PFSK-1 (cell line): ENCODE measurements at regions not wholly inside any gene's neighbourhood (a gene's known extent, or its start where the extent isn't known, plus 50 kb on each side); places are given as distances from the start of the nearest gene placed in this dataset.

Experiments used
- POLR2AphosphoS5 ChIP-seq: IDR thresholded peaks from 2 replicates; pipeline ENCODE4 v1.6.1; 2012; ENCODE audit warnings: low read depth, mild to moderate bottlenecking, control low read depth, low read length, moderate library complexity
- SIN3A ChIP-seq: IDR thresholded peaks from 2 replicates; pipeline ENCODE4 v1.6.1; 2012; ENCODE audit warnings: mild to moderate bottlenecking, low read length, moderate library complexity, borderline replicate concordance; ENCODE audit not compliant: insufficient read depth
- TAF1 ChIP-seq: IDR thresholded peaks from 2 replicates; pipeline ENCODE4 v1.6.1; 2012; ENCODE audit warnings: low read length, control low read depth, borderline replicate concordance; ENCODE audit not compliant: insufficient read depth
- TF ChIP-seq, protein P1 (sequence below), 2 experiments: IDR thresholded peaks; 2 replicates each; pipeline versions ENCODE4 v1.6.1 to v1.8.0; 2011 to 2012; ENCODE audit warnings: low read depth in 2 of 2, low read length in 2 of 2, control low read depth in 1 of 2, inconsistent platforms in 1 of 2, mild to moderate bottlenecking in 1 of 2, moderate library complexity in 1 of 2; ENCODE audit not compliant: insufficient read depth in 1 of 2

DNA sequence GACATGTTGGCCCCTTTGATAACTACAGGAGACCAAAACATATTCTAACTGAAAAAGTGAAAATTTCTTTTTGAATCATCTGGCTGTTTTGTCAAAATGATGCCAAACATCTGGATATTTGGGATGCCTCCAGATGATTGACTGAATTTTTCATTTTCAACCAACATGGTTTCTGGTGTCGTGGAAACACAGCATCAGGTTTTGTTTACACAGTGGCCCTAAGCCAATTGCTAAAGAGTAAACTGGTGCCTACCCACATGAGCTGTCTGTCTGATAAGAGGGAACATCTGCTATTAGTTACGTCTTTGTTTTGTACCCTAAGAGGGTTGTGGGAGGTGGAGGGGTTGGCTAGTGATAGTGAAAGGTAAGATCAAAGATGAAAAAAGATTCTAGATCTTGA lies 204.8 kb downstream of the KCNK2 start:
- TF ChIP-seq TAF1 (no peak), SIN3A (no peak), POLR2AphosphoS5 (no peak)
- TF ChIP-seq, protein P1, sequence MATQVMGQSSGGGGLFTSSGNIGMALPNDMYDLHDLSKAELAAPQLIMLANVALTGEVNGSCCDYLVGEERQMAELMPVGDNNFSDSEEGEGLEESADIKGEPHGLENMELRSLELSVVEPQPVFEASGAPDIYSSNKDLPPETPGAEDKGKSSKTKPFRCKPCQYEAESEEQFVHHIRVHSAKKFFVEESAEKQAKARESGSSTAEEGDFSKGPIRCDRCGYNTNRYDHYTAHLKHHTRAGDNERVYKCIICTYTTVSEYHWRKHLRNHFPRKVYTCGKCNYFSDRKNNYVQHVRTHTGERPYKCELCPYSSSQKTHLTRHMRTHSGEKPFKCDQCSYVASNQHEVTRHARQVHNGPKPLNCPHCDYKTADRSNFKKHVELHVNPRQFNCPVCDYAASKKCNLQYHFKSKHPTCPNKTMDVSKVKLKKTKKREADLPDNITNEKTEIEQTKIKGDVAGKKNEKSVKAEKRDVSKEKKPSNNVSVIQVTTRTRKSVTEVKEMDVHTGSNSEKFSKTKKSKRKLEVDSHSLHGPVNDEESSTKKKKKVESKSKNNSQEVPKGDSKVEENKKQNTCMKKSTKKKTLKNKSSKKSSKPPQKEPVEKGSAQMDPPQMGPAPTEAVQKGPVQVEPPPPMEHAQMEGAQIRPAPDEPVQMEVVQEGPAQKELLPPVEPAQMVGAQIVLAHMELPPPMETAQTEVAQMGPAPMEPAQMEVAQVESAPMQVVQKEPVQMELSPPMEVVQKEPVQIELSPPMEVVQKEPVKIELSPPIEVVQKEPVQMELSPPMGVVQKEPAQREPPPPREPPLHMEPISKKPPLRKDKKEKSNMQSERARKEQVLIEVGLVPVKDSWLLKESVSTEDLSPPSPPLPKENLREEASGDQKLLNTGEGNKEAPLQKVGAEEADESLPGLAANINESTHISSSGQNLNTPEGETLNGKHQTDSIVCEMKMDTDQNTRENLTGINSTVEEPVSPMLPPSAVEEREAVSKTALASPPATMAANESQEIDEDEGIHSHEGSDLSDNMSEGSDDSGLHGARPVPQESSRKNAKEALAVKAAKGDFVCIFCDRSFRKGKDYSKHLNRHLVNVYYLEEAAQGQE (IDR thresholded peaks at IDR 0.05; ENCODE audit: insufficient read depth in 1 of 2, low read depth in 2 of 2, low read length in 2 of 2), result no peak
